GM19351 (cell line): ENCODE measurements at regions not wholly inside any gene's neighbourhood (a gene's known extent, or its start where the extent isn't known, plus 50 kb on each side); places are given as distances from the start of the nearest gene placed in this dataset.
"Not testable (repeated sequence)": the region's sequence is repeated elsewhere in the genome, so short reads cannot be mapped to it uniquely, and the experiment has no call there.

Experiments used
- ATAC-seq: cut with Tn5 transposase; IDR thresholded peaks from one replicate; pipeline ENCODE4 v1.9.1; 2021; ENCODE audit warnings: mild to moderate bottlenecking, moderate library complexity; ENCODE audit not compliant: unreplicated experiment

GRCh38 chr6:164099269-164099865 is 684.8 kb downstream of the QKI start:
- no peak for ATAC-seq

GRCh38 chr6:164098857-164099267 is 684.3 kb downstream of the QKI start:
- no peak for ATAC-seq

GRCh38 chr6:164097551-164098398 is 683.3 kb downstream of the QKI start:
- ATAC-seq: no peak

- no peak for ATAC-seq
These were observed 682.5 kb downstream of the QKI start for GRCh38 chr6:164097056-164097455.

GRCh38 chr6:164095056-164095455 is 680.5 kb downstream of the QKI start:
- no peak for ATAC-seq

- ATAC-seq: no peak
These were observed 673.4 kb downstream of the QKI start for GRCh38 chr6:164087870-164088269.

GRCh38 chr6:164087211-164087610 is 672.7 kb downstream of the QKI start:
- no peak for ATAC-seq

GRCh38 chr6:164086076-164086887 is 671.8 kb downstream of the QKI start:
- ATAC-seq: no peak

- no peak for ATAC-seq
These were observed 670.9 kb downstream of the QKI start for GRCh38 chr6:164085091-164086075.

- ATAC-seq: no peak
These were observed 664.7 kb downstream of the QKI start for GRCh38 chr6:164079275-164079600.

GRCh38 chr6:164078532-164079274 is 664.2 kb downstream of the QKI start:
- ATAC-seq: no peak

- not testable (repeated sequence) for ATAC-seq
These were observed 662.5 kb downstream of the QKI start for GRCh38 chr6:164076818-164077532.

GRCh38 chr6:164075981-164076615 is 661.6 kb downstream of the QKI start:
- no peak for ATAC-seq

- no peak for ATAC-seq
These were observed 657.7 kb downstream of the QKI start for GRCh38 chr6:164072240-164072666.

GRCh38 chr6:164069350-164069990 is 655.0 kb downstream of the QKI start:
- ATAC-seq: no peak

- ATAC-seq: no peak
These were observed 654.0 kb downstream of the QKI start for GRCh38 chr6:164068527-164068926.

- ATAC-seq: no peak
These were observed 652.2 kb downstream of the QKI start for GRCh38 chr6:164066766-164067165.

GRCh38 chr6:164066335-164066734 is 651.8 kb downstream of the QKI start:
- ATAC-seq: no peak
